ENCODE measurements at regions not wholly inside any gene's neighbourhood (a gene's known extent, or its start where the extent isn't known, plus 50 kb on each side); places are given as distances from the start of the nearest gene placed in this dataset.

DNA sequence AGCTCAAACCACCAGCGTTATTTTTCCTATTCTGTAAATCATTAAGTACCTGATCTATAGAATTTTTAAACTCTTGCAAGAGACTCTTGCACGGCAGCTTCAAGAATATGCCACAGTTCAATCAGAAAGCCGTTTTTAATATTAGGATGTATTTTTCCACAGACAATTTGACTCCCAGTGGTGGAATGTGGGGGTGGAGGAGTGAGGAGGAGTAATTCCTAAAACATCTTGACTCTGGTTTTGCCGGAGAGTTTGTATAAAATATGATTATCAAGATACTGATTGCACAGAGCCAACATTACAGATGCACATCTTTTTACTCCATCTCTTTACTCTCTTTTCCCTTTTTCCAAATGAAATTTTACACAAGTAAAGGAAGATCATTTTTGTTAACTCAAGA lies 288.3 kb downstream of the ENC1 start:
- Histone ChIP-seq H3K4me3 (replicated peaks in 1 of 3; ENCODE audit: insufficient read depth in 1 of 3, low read depth in 1 of 3, low read length in 3 of 3) (no peak overlapping the region), H3K9me1 (replicated peaks; ENCODE audit: control insufficient read depth, extremely low read depth, insufficient read depth, low read length) (no peaks in the 10 kb centered on the region), H4K20me1 (replicated peaks; ENCODE audit: control insufficient read depth, extremely low read depth, insufficient read depth, low read length) (no peaks in the 10 kb centered on the region), H3K9ac (replicated peaks; ENCODE audit: extremely low read depth, insufficient read depth, low read length) (no peak overlapping the region), H3K4me2 (ENCODE audit: insufficient read depth, low read length) (no peak overlapping the region), H3K27me3 (ENCODE audit: control insufficient read depth in 2 of 2, insufficient read depth in 2 of 2, low read length in 2 of 2) (peaks cover 0 to 5% of the 10 kb centered on the region in 2 experiments), H3K9me3 (replicated peaks; ENCODE audit: control insufficient read depth, insufficient read depth, low read length) (no peaks in the 10 kb centered on the region), H3K36me3 (ENCODE audit: control insufficient read depth in 2 of 2, extremely low read depth in 1 of 2, insufficient read depth in 2 of 2, low read length in 2 of 2) (no peaks in the 10 kb centered on the region), H3K4me1 (ENCODE audit: control insufficient read depth, extremely low read depth, insufficient read depth, low read length) (no peaks in the 10 kb centered on the region), H3K27ac (ENCODE audit: insufficient read depth, low read depth, low read length) (no peak overlapping the region), H3K79me2 (ENCODE audit: control insufficient read depth, insufficient read depth, low read length) (no peaks in the 10 kb centered on the region), H2AFZ (ENCODE audit: low read depth, low read length) (no peak overlapping the region)
- no TSS peak for BruUV-seq (replicated peaks)
- CTCF ChIA-PET: interaction anchor here (0.8 kb wide), 1 partner anchor 14 kb away, joined by 3 read pairs; no protein-coding TSS in a partner anchor
- DNase-seq (ENCODE audit: low read depth, low spot score) (no peak), FAIRE-seq (no peak)
- intact Hi-C loops (cut with micrococcal nuclease) (no loop called here), dilution Hi-C loops (cut with MboI; ENCODE audit: extremely low pct_ligation_motif_present, low sequenced_read_pairs) (no loop called here)
- TF ChIP-seq POLR2AphosphoS5 (IDR thresholded peaks at IDR 0.05; ENCODE audit: insufficient read depth, low read depth, low read length): no peak
- TF ChIP-seq JUN (IDR thresholded peaks at IDR 0.05; ENCODE audit: borderline replicate concordance, insufficient read depth, insufficient read length, low read depth): no peak
- TF ChIP-seq, protein P1, sequence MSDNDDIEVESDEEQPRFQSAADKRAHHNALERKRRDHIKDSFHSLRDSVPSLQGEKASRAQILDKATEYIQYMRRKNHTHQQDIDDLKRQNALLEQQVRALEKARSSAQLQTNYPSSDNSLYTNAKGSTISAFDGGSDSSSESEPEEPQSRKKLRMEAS (IDR thresholded peaks at IDR 0.05; ENCODE audit: insufficient read depth, insufficient read length): no peak
- TF ChIP-seq POLR2A (IDR thresholded peaks at IDR 0.05; ENCODE audit: low read depth, low read length): no peak
- TF ChIP-seq MYC (IDR thresholded peaks at IDR 0.05; ENCODE audit: low read depth, low read length): no peak
- no peak for TF ChIP-seq GATA2 (IDR thresholded peaks at IDR 0.05; ENCODE audit: insufficient read depth, insufficient read length, low read depth, low read length)
- TF ChIP-seq, protein P2, sequence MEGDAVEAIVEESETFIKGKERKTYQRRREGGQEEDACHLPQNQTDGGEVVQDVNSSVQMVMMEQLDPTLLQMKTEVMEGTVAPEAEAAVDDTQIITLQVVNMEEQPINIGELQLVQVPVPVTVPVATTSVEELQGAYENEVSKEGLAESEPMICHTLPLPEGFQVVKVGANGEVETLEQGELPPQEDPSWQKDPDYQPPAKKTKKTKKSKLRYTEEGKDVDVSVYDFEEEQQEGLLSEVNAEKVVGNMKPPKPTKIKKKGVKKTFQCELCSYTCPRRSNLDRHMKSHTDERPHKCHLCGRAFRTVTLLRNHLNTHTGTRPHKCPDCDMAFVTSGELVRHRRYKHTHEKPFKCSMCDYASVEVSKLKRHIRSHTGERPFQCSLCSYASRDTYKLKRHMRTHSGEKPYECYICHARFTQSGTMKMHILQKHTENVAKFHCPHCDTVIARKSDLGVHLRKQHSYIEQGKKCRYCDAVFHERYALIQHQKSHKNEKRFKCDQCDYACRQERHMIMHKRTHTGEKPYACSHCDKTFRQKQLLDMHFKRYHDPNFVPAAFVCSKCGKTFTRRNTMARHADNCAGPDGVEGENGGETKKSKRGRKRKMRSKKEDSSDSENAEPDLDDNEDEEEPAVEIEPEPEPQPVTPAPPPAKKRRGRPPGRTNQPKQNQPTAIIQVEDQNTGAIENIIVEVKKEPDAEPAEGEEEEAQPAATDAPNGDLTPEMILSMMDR (IDR thresholded peaks at IDR 0.05; ENCODE audit: extremely low read depth in 1 of 2, insufficient read depth in 1 of 2, low read depth in 1 of 2, low read length in 2 of 2): no peak
- no peak for TF ChIP-seq FOS (IDR thresholded peaks at IDR 0.05; ENCODE audit: borderline replicate concordance, insufficient read depth, low read length)
- TF ChIP-seq EZH2 (IDR thresholded peaks at IDR 0.05; ENCODE audit: borderline replicate concordance, low read depth, low read length, severe bottlenecking): no peak
- POLR2A ChIA-PET: no interaction called here

Measured in endothelial cell of umbilical vein (primary cell).